Ascending aorta (tissue), 2 donors: ENCODE measurements at regions not wholly inside any gene's neighbourhood (a gene's known extent, or its start where the extent isn't known, plus 50 kb on each side); places are given as distances from the start of the nearest gene placed in this dataset.

Experiments
- DNase-seq, 2 donors: peaks; one replicate each; pipeline ENCODE4 v3.0.0-alpha.2; 2019; ENCODE audit warnings: low spot score in 2 of 2
- H3K27ac ChIP-seq, 2 donors: fragments of 200-600 bp; sonication (generic); one replicate each; pipeline ENCODE4 v1.5.1; 2016 to 2017; ENCODE audit warnings: mild to moderate bottlenecking in 1 of 2
- H3K27me3 ChIP-seq: fragments of 200-600 bp; sonication (generic); one replicate; pipeline ENCODE4 v1.5.1; 2017
- H3K36me3 ChIP-seq, 2 donors: fragments of 200-600 bp; sonication (generic); one replicate each; pipeline ENCODE4 v1.5.1; 2016
- H3K4me1 ChIP-seq, 2 donors: fragments of 200-600 bp; sonication (generic); one replicate each; pipeline ENCODE4 v1.5.1; 2016 to 2017; ENCODE audit warnings: mild to moderate bottlenecking in 1 of 2
- H3K4me3 ChIP-seq, 2 donors: fragments of 200-600 bp; sonication (generic); one replicate each; pipeline ENCODE4 v1.5.1; 2016 to 2017; ENCODE audit warnings: mild to moderate bottlenecking in 1 of 2
- H3K9me3 ChIP-seq, 2 donors: fragments of 200-600 bp; sonication (generic); one replicate each; pipeline ENCODE4 v1.5.1; 2016
- CTCF ChIP-seq, 3 experiments: fragments of 200-600 bp in 2 of 3; fragments of 450-650 bp in 1 of 3; sonication (generic) in 2 of 3; IDR thresholded peaks; one replicate each; pipeline ENCODE4 v1.5.1; 2016 to 2019; ENCODE audit warnings: antibody characterized with exemption in 3 of 3, mild to moderate bottlenecking in 1 of 3, moderate library complexity in 1 of 3
- intact Hi-C: fragments of 100-400 bp; cut with DNase I; formaldehyde crosslinking; loops from one replicate; pipeline ENCODE4 v1.15.1; 2023

GRCh38 chr13:65057986-65058385 lies 2172.2 kb downstream of the PCDH9 start:
- no peak for DNase-seq
- no peaks in the 10 kb centered on the region for H3K27me3 ChIP-seq
- intact Hi-C loops: no loop called here
- no peak for TF ChIP-seq CTCF (IDR thresholded peaks at IDR 0.05)
- H3K4me1 ChIP-seq: no peaks in the 10 kb centered on the region
- no peaks in the 10 kb centered on the region for H3K9me3 ChIP-seq
- H3K4me3 ChIP-seq: no peak overlapping the region
- no peak overlapping the region for H3K27ac ChIP-seq
- H3K36me3 ChIP-seq: no peaks in the 10 kb centered on the region

DNA sequence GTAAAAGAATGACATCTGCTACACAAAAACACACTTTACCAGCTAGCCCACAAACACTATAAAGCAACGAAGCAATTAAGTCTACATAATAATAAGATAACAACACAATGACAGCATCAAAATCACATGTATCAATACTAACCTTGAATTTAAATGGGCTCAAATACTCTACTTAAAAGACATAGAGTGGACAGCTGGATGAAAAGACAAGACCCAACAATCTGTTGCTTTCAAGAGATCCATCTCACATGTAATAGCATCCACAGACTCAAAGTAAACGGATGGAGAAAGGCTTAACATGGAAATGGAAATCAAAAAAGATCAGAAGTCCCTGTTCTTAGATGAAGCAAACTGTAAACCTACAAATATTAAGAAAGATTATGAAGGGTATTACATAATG lies 2175.9 kb downstream of the PCDH9 start:
- TF ChIP-seq CTCF (IDR thresholded peaks at IDR 0.05): no peak
- intact Hi-C loops: no loop called here
- H3K27me3 ChIP-seq: no peaks in the 10 kb centered on the region
- H3K36me3 ChIP-seq: no peaks in the 10 kb centered on the region
- H3K27ac ChIP-seq: no peak overlapping the region
- no peaks in the 10 kb centered on the region for H3K9me3 ChIP-seq
- H3K4me1 ChIP-seq: no peaks in the 10 kb centered on the region
- no peak for DNase-seq
- H3K4me3 ChIP-seq: no peak overlapping the region

DNA sequence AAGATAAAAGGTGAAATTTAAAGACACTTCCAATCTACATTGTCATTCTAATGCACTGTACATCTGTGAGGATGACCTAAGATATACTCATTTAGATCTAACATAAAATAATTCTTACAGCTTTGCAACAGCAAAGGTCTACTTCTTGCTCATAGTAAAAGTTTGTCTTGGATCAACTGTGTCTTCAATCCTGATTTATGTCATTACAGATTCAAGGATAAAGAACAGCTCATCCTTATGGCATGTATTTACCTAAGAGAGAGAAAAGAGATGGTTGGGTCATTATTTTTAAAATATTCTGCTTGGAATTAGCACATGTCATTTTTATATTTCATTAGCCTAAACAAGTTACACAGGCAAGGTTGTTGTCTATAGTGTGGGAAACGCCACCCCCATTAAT lies 2193.1 kb downstream of the PCDH9 start:
- intact Hi-C loops: no loop called here
- Histone ChIP-seq H3K27ac (no peak overlapping the region), H3K36me3 (no peaks in the 10 kb centered on the region), H3K4me1 (no peaks in the 10 kb centered on the region), H3K9me3 (no peaks in the 10 kb centered on the region), H3K4me3 (no peak overlapping the region), H3K27me3 (no peaks in the 10 kb centered on the region)
- no peak for DNase-seq
- TF ChIP-seq CTCF (IDR thresholded peaks at IDR 0.05): no peak

DNA sequence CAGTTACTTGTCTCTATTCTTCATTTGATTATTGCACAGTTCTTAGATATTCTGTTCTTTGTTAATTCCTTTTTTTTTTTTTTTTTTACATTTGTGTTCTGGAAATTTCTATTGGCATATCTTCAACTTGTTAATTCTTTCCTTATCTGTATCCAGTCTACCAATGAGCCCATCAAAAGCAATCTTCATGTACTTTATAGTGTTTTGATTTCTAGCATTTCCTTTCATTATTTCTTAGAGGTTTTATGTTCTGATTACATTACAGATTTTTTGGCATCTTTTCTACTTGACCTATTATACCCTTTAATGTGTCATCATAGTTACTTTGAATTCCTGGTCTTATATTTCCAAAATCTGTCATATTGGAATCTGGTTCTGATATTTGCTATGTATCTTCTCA lies 2194.8 kb downstream of the PCDH9 start:
- Histone ChIP-seq H3K27ac (no peak overlapping the region), H3K27me3 (no peaks in the 10 kb centered on the region), H3K4me3 (no peak overlapping the region), H3K36me3 (no peaks in the 10 kb centered on the region), H3K4me1 (no peaks in the 10 kb centered on the region), H3K9me3 (no peaks in the 10 kb centered on the region)
- intact Hi-C loops: no loop called here
- DNase-seq: no peak
- no peak for TF ChIP-seq CTCF (IDR thresholded peaks at IDR 0.05)

- intact Hi-C loops: no loop called here
- H3K4me3 ChIP-seq: no peak overlapping the region
- DNase-seq: no peak
- no peaks in the 10 kb centered on the region for H3K9me3 ChIP-seq
- no peaks in the 10 kb centered on the region for H3K4me1 ChIP-seq
- no peaks in the 10 kb centered on the region for H3K27me3 ChIP-seq
- no peaks in the 10 kb centered on the region for H3K36me3 ChIP-seq
- no peak for TF ChIP-seq CTCF (IDR thresholded peaks at IDR 0.05)
- H3K27ac ChIP-seq: no peak overlapping the region
Observed at GRCh38 chr13:65034266-65034665, 2195.9 kb downstream of the PCDH9 start.

- no peak overlapping the region for H3K27ac ChIP-seq
- H3K4me1 ChIP-seq: no peaks in the 10 kb centered on the region
- DNase-seq: no peak
- H3K36me3 ChIP-seq: no peaks in the 10 kb centered on the region
- no peaks in the 10 kb centered on the region for H3K27me3 ChIP-seq
- H3K9me3 ChIP-seq: no peaks in the 10 kb centered on the region
- intact Hi-C loops: no loop called here
- no peak overlapping the region for H3K4me3 ChIP-seq
- TF ChIP-seq CTCF (IDR thresholded peaks at IDR 0.05): no peak
Observed at GRCh38 chr13:65032825-65033224, 2197.3 kb downstream of the PCDH9 start.
